Heart right ventricle (tissue), 16 donors: ENCODE measurements at regions not wholly inside any gene's neighbourhood (a gene's known extent, or its start where the extent isn't known, plus 50 kb on each side); places are given as distances from the start of the nearest gene placed in this dataset.

Experiments used
- ATAC-seq, 8 donors: fragments of 200-7000 bp; cut with Tn5 transposase; one replicate each; pipeline ENCODE4 v1.9.1; 2020; ENCODE audit warnings: mild to moderate bottlenecking in 8 of 8, moderate library complexity in 8 of 8, moderate number of reproducible peaks in 1 of 8
- DNase-seq, 2 donors: peaks; one replicate each; pipeline ENCODE4 v3.0.0-alpha.2; 2020
- H3K27ac ChIP-seq, 10 donors: fragments of 200-600 bp; sonication (generic) in 2 of 10; one replicate each; pipeline versions ENCODE4 v1.5.0 to v1.8.0; 2020 to 2022; ENCODE audit warnings: mild to moderate bottlenecking in 3 of 10
- H3K27me3 ChIP-seq, 7 donors: fragments of 200-600 bp; one replicate each; pipeline ENCODE4 v1.8.0; 2021 to 2022; ENCODE audit warnings: mild to moderate bottlenecking in 2 of 7
- H3K36me3 ChIP-seq, 9 donors: fragments of 200-600 bp; sonication (generic) in 1 of 9; one replicate each; pipeline versions ENCODE4 v1.5.0 to v1.8.0; 2020 to 2022; ENCODE audit warnings: mild to moderate bottlenecking in 2 of 9
- H3K4me1 ChIP-seq, 9 donors: fragments of 200-600 bp; sonication (generic) in 1 of 9; one replicate each; pipeline versions ENCODE4 v1.5.0 to v1.8.0; 2020 to 2022; ENCODE audit warnings: mild to moderate bottlenecking in 4 of 9
- H3K4me3 ChIP-seq, 10 donors: fragments of 200-600 bp; sonication (generic) in 2 of 10; one replicate each; pipeline versions ENCODE4 v1.5.0 to v1.8.0; 2020 to 2022; ENCODE audit warnings: mild to moderate bottlenecking in 7 of 10, moderate library complexity in 2 of 10
- H3K9me3 ChIP-seq, 11 donors: fragments of 200-600 bp in 10 of 11; sonication (generic) in 2 of 11; one replicate each; pipeline versions ENCODE4 v1.5.0 to v1.8.0; 2013 to 2022; ENCODE audit warnings: mild to moderate bottlenecking in 2 of 11, control low read depth in 1 of 11, moderate library complexity in 1 of 11
- CTCF ChIP-seq, 9 donors: fragments of 200-600 bp; sonication (generic) in 2 of 9; IDR thresholded peaks; one replicate each; pipeline versions ENCODE4 v1.5.0 to v1.8.0; 2021 to 2022; ENCODE audit warnings: antibody characterized with exemption in 9 of 9, mild to moderate bottlenecking in 5 of 9, moderate library complexity in 1 of 9
- WGBS, 2 donors: extraction: QIAGEN DNeasy Blood & Tissue Kit; methylation state at CpG; one replicate each; pipeline ENCODE4 v1.1.7; 2013; ENCODE audit warnings: inconsistent platforms in 1 of 2; 5-methylcytosine and 5-hydroxymethylcytosine counted together
- intact Hi-C, 10 donors: fragments of 100-400 bp; cut with DNase I; formaldehyde crosslinking; loops; one replicate each; pipeline versions ENCODE4 v1.11.1 to v1.14.2; 2022
- donor health status: Arrhythmogenic right ventricular cardiomyopathy.
- donor health status: ischemic (EF 13 %, LVEDD 7.1; RV severe dilation, severe dysfunction).
- donor health status: healthy with polysubstance abuse.
- donor health status: DM: no; HTN: yes; CAD: no.
- donor health status: DM: no; HTN: no; CAD: no.
- donor health status: ischemic (EF 25% LVEDD 6.9; RV normal size, moderate dysfunction).
- donor health status: ischemic (EF 25% LVEDD 5.7; RV mildly dilated, moderate dysfunction).
- donor health status: healthy.
- donor health status: DM: yes; HTN: yes; CAD: no.
- donor health status: Ischemic cardiomyopathy.
- donor health status: ischemic (EF 35%, LVEDD 5.7; RV mildly dilated, moderate dysfunction).
- donor health status: nonischemic (EF 11% LVEDD 7.7; RV severe dilation, severe dysfunction).
- donor health status: DM: yes; HTN: yes; CAD: no.
- donor health status: PGD.
- donor health status: ischemic (EF 29% LVEDD 5.4; RV normal size, mild dysfunction).
- donor health status: nonischemic (EF 23%, LVEDD 6.1; RV moderate dilation, normal function).

- TF ChIP-seq CTCF (IDR thresholded peaks at IDR 0.05) = no peak
- H3K27ac ChIP-seq = peak overlapping the region in 8 of 10 donors; percentile 28 to 66 (median 60)
- H3K36me3 ChIP-seq = no peaks in the 10 kb centered on the region
- peak; percentile 34 to 51 for DNase-seq
- peak in 7 of 8 donors; percentile 33 to 94 (median 91) for ATAC-seq
- intact Hi-C loops = loop anchor here in 1 of 10 donors (5.0 to 10.0 kb wide), 2 partner anchors 122 to 1459 kb away; no protein-coding TSS in a partner anchor
- H3K4me1 ChIP-seq = peaks cover 0 to 19% (median 2%) of the 10 kb centered on the region in 9 donors
- H3K9me3 ChIP-seq = peaks cover 0 to 8% (median 0%) of the 10 kb centered on the region in 11 donors
- H3K4me3 ChIP-seq = no peak overlapping the region
- no peaks in the 10 kb centered on the region for H3K27me3 ChIP-seq
- 35 to 41% methylated on average over 13 of the region's 13 CpGs for WGBS, 2 donors
Observed at GRCh38 chr1:60746278-60746791, 336.0 kb upstream of the NFIA start.

GRCh38 chr1:60745484-60745883, 336.9 kb upstream of the NFIA start:
- Histone ChIP-seq H3K4me3 (no peak overlapping the region), H3K9me3 (peaks cover 0 to 8% (median 0%) of the 10 kb centered on the region in 11 donors), H3K27me3 (no peaks in the 10 kb centered on the region), H3K27ac (peak overlapping the region in 2 of 10 donors; percentile 28 to 61), H3K4me1 (peaks cover 0 to 19% (median 2%) of the 10 kb centered on the region in 9 donors), H3K36me3 (no peaks in the 10 kb centered on the region)
- no peak for TF ChIP-seq CTCF (IDR thresholded peaks at IDR 0.05)
- intact Hi-C loops = loop anchor here in 1 of 10 donors (5.0 to 10.0 kb wide), 2 partner anchors 121 to 1458 kb away; no protein-coding TSS in a partner anchor
- WGBS, 2 donors = 45 to 46% methylated on average over 2 of the region's 2 CpGs
- ATAC-seq = no peak
- no peak for DNase-seq

- Histone ChIP-seq H3K27ac (no peak overlapping the region), H3K36me3 (no peaks in the 10 kb centered on the region), H3K9me3 (peaks cover 0 to under 1% (median 0%) of the 10 kb centered on the region in 11 donors), H3K4me1 (peaks cover 0 to 24% (median 2%) of the 10 kb centered on the region in 9 donors), H3K27me3 (no peaks in the 10 kb centered on the region), H3K4me3 (no peak overlapping the region)
- WGBS, 2 donors = 77 to 82% methylated on average over 4 of the region's 4 CpGs
- no peak for TF ChIP-seq CTCF (IDR thresholded peaks at IDR 0.05)
- DNase-seq (no peak), ATAC-seq (peak in 1 of 8 donors; percentile 37)
- intact Hi-C loops = loop anchor here in 1 of 10 donors (10.0 kb wide), 1 partner anchor 118 kb away; no protein-coding TSS in a partner anchor
Observed at GRCh38 chr1:60742339-60742738, 340.0 kb upstream of the NFIA start.

- Histone ChIP-seq H3K4me3 (no peak overlapping the region), H3K27me3 (no peaks in the 10 kb centered on the region), H3K27ac (no peak overlapping the region), H3K36me3 (no peaks in the 10 kb centered on the region), H3K4me1 (peaks cover 0 to 7% (median 0%) of the 10 kb centered on the region in 9 donors), H3K9me3 (no peaks in the 10 kb centered on the region)
- intact Hi-C loops = loop anchor here in 1 of 10 donors (10.0 kb wide), 1 partner anchor 115 kb away; no protein-coding TSS in a partner anchor
- ATAC-seq (peak in 3 of 8 donors; percentile 35 to 55 (median 49)), DNase-seq (peak in 1 of 2 donors; percentile 8)
- TF ChIP-seq CTCF (IDR thresholded peaks at IDR 0.05) = no peak
- 84 to 88% methylated on average over 2 of the region's 2 CpGs for WGBS, 2 donors
Observed at GRCh38 chr1:60740154-60740553, 342.2 kb upstream of the NFIA start.
